K562 (cell line): ENCODE measurements at regions not wholly inside any gene's neighbourhood (a gene's known extent, or its start where the extent isn't known, plus 50 kb on each side); places are given as distances from the start of the nearest gene placed in this dataset.
"Not testable (repeated sequence)": the region's sequence is repeated elsewhere in the genome, so short reads cannot be mapped to it uniquely, and the experiment has no call there.

Experiments used
- ATAC-seq: fragments of 200-7000 bp; cut with Tn5 transposase; 3 replicates; pipeline ENCODE4 v1.9.1; 2020; ENCODE audit warnings: moderate library complexity
- BruUV-seq: library from RNA; stranded (reverse); fragments of 400-500 nt; replicated peaks from 2 replicates; lab custom pipeline; 2021; lab: Mats Ljungman, UMichigan
- CTCF ChIA-PET: fragments of 300-600 bp; formaldehyde crosslinking; extraction: SDS; loops from one replicate; lab custom pipeline; 2021; ENCODE audit warnings: low intra/inter-chr PET ratio; lab: Yijun Ruan, JAX
- POLR2A ChIA-PET: fragments of 300-600, 350-650 bp; sonication (Branson Sonifier 250); formaldehyde crosslinking; extraction: SDS; loops from one replicate; lab custom pipeline; 2021; ENCODE audit warnings: antibody characterized with exemption, inconsistent platforms; lab: Yijun Ruan, JAX
- DNase-seq, 4 experiments: peaks; one replicate each; pipeline versions ENCODE4 v3.0.0 to v3.0.0-alpha.2; 2011 to 2018; ENCODE audit warnings: low spot score in 3 of 4, mixed read lengths in 3 of 4; ENCODE audit errors: extremely low read depth in 1 of 4
- FAIRE-seq: peaks from 2 replicates; lab custom pipeline; 2011; peaks lifted over from hg19 to GRCh38; lab: Jason Lieb, UNC
- H2AFZ ChIP-seq: 2 replicates; pipeline ENCODE4 v1.6.0; 2011; ENCODE audit warnings: low read depth, low read length, control low read depth, inconsistent platforms
- H3K27ac ChIP-seq: fragments of 200-600 bp; 3 replicates; pipeline ENCODE4 v1.8.0; 2011; ENCODE audit warnings: low read depth, mild to moderate bottlenecking, control low read depth, inconsistent platforms, low read length, moderate library complexity, mixed read lengths; ENCODE audit errors: extremely low read depth
- H3K27me3 ChIP-seq, 2 experiments: fragments of 300-600 bp in 1 of 2; 2 replicates in 1 of 2; 3 replicates in 1 of 2; pipeline versions ENCODE4 v1.6.0 to v1.8.0; 2011; ENCODE audit warnings: inconsistent platforms in 2 of 2, low read length in 2 of 2, mild to moderate bottlenecking in 1 of 2, mixed read lengths in 1 of 2, moderate library complexity in 1 of 2; ENCODE audit not compliant: control insufficient read depth in 2 of 2, insufficient read depth in 2 of 2
- H3K36me3 ChIP-seq: fragments of 300-600 bp; 3 replicates; pipeline ENCODE4 v1.8.0; 2011; ENCODE audit warnings: mild to moderate bottlenecking, low read length, inconsistent platforms; ENCODE audit not compliant: control insufficient read depth, insufficient read depth
- H3K4me1 ChIP-seq, 2 experiments: fragments of 200-600 bp in 1 of 2; replicated peaks in 1 of 2; 2 replicates in 1 of 2; 3 replicates in 1 of 2; pipeline versions ENCODE4 v1.5.1 to v1.8.0; 2011; ENCODE audit warnings: inconsistent platforms in 2 of 2, low read length in 2 of 2, mild to moderate bottlenecking in 1 of 2, mixed read lengths in 1 of 2, moderate library complexity in 1 of 2; ENCODE audit not compliant: control insufficient read depth in 2 of 2, insufficient read depth in 2 of 2
- H3K4me2 ChIP-seq: 2 replicates; pipeline ENCODE4 v1.6.1; 2011; ENCODE audit warnings: low read length, control low read depth, inconsistent platforms, mixed read lengths; ENCODE audit not compliant: insufficient read depth
- H3K4me3 ChIP-seq: fragments of 200-600 bp; sonication (generic), shearing (Covaris generic); 2 replicates; pipeline ENCODE4 v1.5.1; 2016; ENCODE audit warnings: control low read depth, inconsistent platforms
- H3K79me2 ChIP-seq: fragments of 200-600 bp; 3 replicates; pipeline ENCODE4 v1.8.0; 2011; ENCODE audit warnings: low read length, inconsistent platforms; ENCODE audit not compliant: control insufficient read depth, insufficient read depth
- H3K9ac ChIP-seq, 2 experiments: 2 replicates each; pipeline versions ENCODE4 v1.6.0 to v1.6.1; 2011; ENCODE audit warnings: low read depth in 2 of 2, low read length in 2 of 2, control low read depth in 1 of 2, inconsistent platforms in 1 of 2, mild to moderate bottlenecking in 1 of 2, mixed read lengths in 1 of 2; ENCODE audit not compliant: insufficient read depth in 1 of 2
- H3K9me1 ChIP-seq: one replicate; pipeline ENCODE4 v1.6.0; 2011; ENCODE audit warnings: inconsistent platforms, mild to moderate bottlenecking, low read length, moderate library complexity; ENCODE audit not compliant: control insufficient read depth, insufficient read depth
- H3K9me3 ChIP-seq: replicated peaks from 2 replicates; pipeline ENCODE4 v1.5.1; 2011; ENCODE audit warnings: low read depth, low read length, inconsistent platforms; ENCODE audit not compliant: control insufficient read depth, insufficient read depth
- H4K20me1 ChIP-seq: replicated peaks from 2 replicates; pipeline ENCODE4 v1.6.1; 2011; ENCODE audit warnings: low read length, inconsistent platforms, mixed read lengths; ENCODE audit not compliant: control insufficient read depth, insufficient read depth
- CEBPB ChIP-seq: fragments of 450-650 bp; IDR thresholded peaks from 2 replicates; pipeline ENCODE4 v1.6.1; 2016; ENCODE audit warnings: missing genetic modification characterization, missing compliant biosample characterization
- ELK3 ChIP-seq: fragments of 450-650 bp; formaldehyde crosslinking; IDR thresholded peaks from 2 replicates; pipeline ENCODE4 v1.4.0; 2020; ENCODE audit warnings: mild to moderate bottlenecking
- FOSL1 ChIP-seq: fragments of 200-800 bp; sonication (Bioruptor generic); conservative IDR thresholded peaks from 2 replicates; pipeline ENCODE4 v1.6.1; 2016; ENCODE audit warnings: missing genetic modification characterization, missing compliant biosample characterization
- FOXA1 ChIP-seq: fragments of 450-650 bp; IDR thresholded peaks from 2 replicates; pipeline ENCODE4 v1.6.1; 2016; ENCODE audit warnings: mild to moderate bottlenecking, borderline replicate concordance
- HNRNPUL1 ChIP-seq: fragments of 200-400 bp; formaldehyde crosslinking; IDR thresholded peaks from 2 replicates; pipeline ENCODE4 v1.6.1; 2017; ENCODE audit warnings: low read length
- NFIC ChIP-seq: fragments of 450-650 bp; IDR thresholded peaks from 2 replicates; pipeline ENCODE4 v1.6.1; 2017; ENCODE audit warnings: mild to moderate bottlenecking, inconsistent platforms
- NKRF ChIP-seq: fragments of 450-650 bp; IDR thresholded peaks from 2 replicates; pipeline ENCODE4 v1.6.1; 2016; ENCODE audit warnings: borderline replicate concordance
- OTX1 ChIP-seq: fragments of 450-650 bp; formaldehyde crosslinking; IDR thresholded peaks from 2 replicates; pipeline ENCODE4 v1.4.0; 2022; ENCODE audit warnings: mild to moderate bottlenecking
- RCOR1 ChIP-seq, 2 experiments: IDR thresholded peaks; 2 replicates each; pipeline ENCODE4 v1.6.1; 2012; ENCODE audit warnings: low read depth in 2 of 2, low read length in 2 of 2, borderline replicate concordance in 1 of 2, improper control_type of control experiment in 1 of 2
- SMARCA5 ChIP-seq: fragments of 450-650 bp; IDR thresholded peaks from 2 replicates; pipeline ENCODE4 v1.6.1; 2016
- SRSF7 ChIP-seq: fragments of 200-400 bp; formaldehyde crosslinking; optimal IDR thresholded peaks from 2 replicates; pipeline ENCODE3; 2017; ENCODE audit warnings: mild to moderate bottlenecking, low read depth, low read length
- THRB ChIP-seq: fragments of 450-650 bp; formaldehyde crosslinking; conservative IDR thresholded peaks from 2 replicates; pipeline ENCODE4 v1.4.0; 2022; ENCODE audit warnings: mild to moderate bottlenecking, missing genetic modification characterization
- ZNF57 ChIP-seq: fragments of 450-650 bp; formaldehyde crosslinking; IDR thresholded peaks from 2 replicates; pipeline ENCODE4 v1.4.0; 2020; ENCODE audit warnings: mild to moderate bottlenecking, moderate library complexity
- ZNF75A ChIP-seq: fragments of 450-650 bp; formaldehyde crosslinking; IDR thresholded peaks from 2 replicates; pipeline ENCODE4 v1.4.0; 2020; ENCODE audit warnings: mild to moderate bottlenecking
- WGBS: fragments of 100-300 bp; shearing (Covaris generic); methylation state at CpG from one replicate; pipeline ENCODE4 v1.1.6; 2016; ENCODE audit warnings: low coverage, mixed read lengths; ENCODE audit not compliant: insufficient coverage; ENCODE audit errors: missing lambda C conversion rate; 5-methylcytosine and 5-hydroxymethylcytosine counted together
- in situ Hi-C: fragments of 300-500 bp; cut with MboI; formaldehyde crosslinking; loops from 4 replicates; pipeline ENCODE4 v1.15.0; 2018; ENCODE audit warnings: inconsistent platforms, mixed read lengths
- intact Hi-C: fragments of 100-400 bp; cut with micrococcal nuclease; formaldehyde crosslinking; loops from 2 replicates; pipeline ENCODE4 v1.14.2; 2022

GRCh38 chr3:194036842-194037241 lies 99.1 kb upstream of the HES1 start:
- POLR2A ChIA-PET, result interaction anchor here (0.7 to 1.0 kb wide), 3 partner anchors 9 to 20 kb away, joined by 3 read pairs; no protein-coding TSS in a partner anchor

GRCh38 chr3:194038346-194038745 lies 97.6 kb upstream of the HES1 start:
- H3K9me3 ChIP-seq, ATAC-seq, H2AFZ ChIP-seq, H4K20me1 ChIP-seq, H3K9ac ChIP-seq, H3K4me3 ChIP-seq, H3K79me2 ChIP-seq, H3K27me3 ChIP-seq, FAIRE-seq, CTCF ChIA-PET, DNase-seq, intact Hi-C loops, H3K36me3 ChIP-seq, H3K27ac ChIP-seq, BruUV-seq, in situ Hi-C loops, H3K9me1 ChIP-seq, POLR2A ChIA-PET, H3K4me2 ChIP-seq: not testable (repeated sequence)
- peaks cover 3 to 15% of the 10 kb centered on the region in 2 experiments; a peak in 4 of 5 replicates for H3K4me1 ChIP-seq
- WGBS, result 63% methylated on average over 10 of the region's 13 CpGs

More at GRCh38 chr3:194036842-194037241, 99.1 kb upstream of the HES1 start:
- H3K27me3 ChIP-seq, result no peaks in the 10 kb centered on the region
- WGBS, result 86% methylated on average over 6 of the region's 6 CpGs
- no TSS peak for BruUV-seq
- DNase-seq (no peak), FAIRE-seq (no peak), ATAC-seq (no peak)
- no peak overlapping the region for H3K4me2 ChIP-seq
- no peak overlapping the region for H3K27ac ChIP-seq
- no peaks in the 10 kb centered on the region for H3K36me3 ChIP-seq
- no peaks in the 10 kb centered on the region for H3K9me3 ChIP-seq
- no peak overlapping the region for H3K4me3 ChIP-seq
- no peak overlapping the region for H3K9ac ChIP-seq
- peaks cover 3 to 8% of the 10 kb centered on the region in 2 experiments; a peak in 3 of 5 replicates for H3K4me1 ChIP-seq
- no peaks in the 10 kb centered on the region for H3K79me2 ChIP-seq
- TF ChIP-seq SMARCA5 (no peak), NKRF (no peak), OTX1 (CRISPR knock-in tag) (no peak), ZNF57 (CRISPR knock-in tag) (no peak), ZNF75A (no peak), FOXA1 (no peak), NFIC (no peak), HNRNPUL1 (no peak), ELK3 (CRISPR knock-in tag) (no peak), CEBPB (tag) (no peak), SRSF7 (no peak), RCOR1 (IDR thresholded peaks at IDR 0.05; ENCODE audit: borderline replicate concordance in 1 of 2, low read depth in 2 of 2, low read length in 2 of 2) (no peak), FOSL1 (tag) (no peak), THRB (no peak)
- no peaks in the 10 kb centered on the region for H4K20me1 ChIP-seq
- intact Hi-C loops (no loop called here), in situ Hi-C loops (no loop called here)
- CTCF ChIA-PET, result no interaction called here
- H2AFZ ChIP-seq, result no peak overlapping the region
- no peaks in the 10 kb centered on the region for H3K9me1 ChIP-seq
